ENCODE measurements at regions not wholly inside any gene's neighbourhood (a gene's known extent, or its start where the extent isn't known, plus 50 kb on each side); places are given as distances from the start of the nearest gene placed in this dataset.

- Histone ChIP-seq H3K27me3 (no peaks in the 10 kb centered on the region), H3K36me3 (no peaks in the 10 kb centered on the region), H3K4me1 (no peaks in the 10 kb centered on the region), H3K9me3 (no peaks in the 10 kb centered on the region), H3K4me3 (no peak overlapping the region), H3K27ac (replicated peaks in 1 of 4) (no peak overlapping the region)
- intact Hi-C loops (cut with DNase I), result no loop called here
- DNase-seq (ENCODE audit: extremely low spot score), result no peak
- 44% methylated on average over 4 of the region's 4 CpGs for WGBS
- TF ChIP-seq EP300 (IDR thresholded peaks at IDR 0.05) (no peak), CTCF (IDR thresholded peaks at IDR 0.05) (no peak), POLR2A (IDR thresholded peaks at IDR 0.05; ENCODE audit: low read depth) (no peak), POLR2AphosphoS5 (IDR thresholded peaks at IDR 0.05) (no peak)
Observed at GRCh38 chr13:71252184-71252704, 614.8 kb downstream of the DACH1 start.

DNA sequence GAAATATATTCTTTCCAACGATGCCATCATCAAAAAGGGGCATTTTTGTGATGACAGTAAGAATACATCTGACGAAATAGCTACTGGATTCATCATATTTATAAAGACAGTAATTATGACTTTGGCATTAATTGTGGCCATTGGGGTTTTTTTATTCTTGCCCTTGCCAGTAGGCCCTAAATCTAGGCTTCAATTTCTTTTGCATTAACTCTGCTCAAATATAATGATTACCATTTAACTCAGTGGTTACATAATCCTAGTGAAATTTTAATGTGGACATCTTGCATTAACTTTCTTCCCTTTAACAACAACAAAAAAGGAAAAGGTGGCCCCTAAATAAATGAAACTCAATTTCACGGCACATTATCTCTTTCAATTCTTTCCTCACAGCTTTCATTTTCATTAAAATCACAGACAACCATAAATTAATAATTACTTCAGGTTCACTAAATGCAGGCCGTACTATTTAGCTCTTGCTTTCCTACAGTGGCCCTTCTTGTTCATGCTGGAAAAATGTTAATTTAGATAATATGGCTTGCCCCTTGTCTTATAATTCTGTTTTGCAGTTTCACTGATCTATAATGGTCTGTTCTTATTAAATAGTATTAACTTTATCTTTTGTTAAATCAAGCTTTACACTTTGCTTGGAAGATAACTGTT lies 615.6 kb downstream of the DACH1 start:
- DNase-seq (ENCODE audit: extremely low spot score), result no peak
- TF ChIP-seq EP300 (IDR thresholded peaks at IDR 0.05), result no peak
- no peak for TF ChIP-seq POLR2AphosphoS5 (IDR thresholded peaks at IDR 0.05)
- TF ChIP-seq POLR2A (IDR thresholded peaks at IDR 0.05; ENCODE audit: low read depth), result no peak
- TF ChIP-seq CTCF (IDR thresholded peaks at IDR 0.05), result no peak
- Histone ChIP-seq H3K36me3 (no peaks in the 10 kb centered on the region), H3K4me3 (no peak overlapping the region), H3K27me3 (no peaks in the 10 kb centered on the region), H3K27ac (replicated peaks in 1 of 4) (no peak overlapping the region), H3K4me1 (no peaks in the 10 kb centered on the region), H3K9me3 (no peaks in the 10 kb centered on the region)
- 88% methylated on average over 4 of the region's 4 CpGs for WGBS
- intact Hi-C loops (cut with DNase I), result no loop called here

DNA sequence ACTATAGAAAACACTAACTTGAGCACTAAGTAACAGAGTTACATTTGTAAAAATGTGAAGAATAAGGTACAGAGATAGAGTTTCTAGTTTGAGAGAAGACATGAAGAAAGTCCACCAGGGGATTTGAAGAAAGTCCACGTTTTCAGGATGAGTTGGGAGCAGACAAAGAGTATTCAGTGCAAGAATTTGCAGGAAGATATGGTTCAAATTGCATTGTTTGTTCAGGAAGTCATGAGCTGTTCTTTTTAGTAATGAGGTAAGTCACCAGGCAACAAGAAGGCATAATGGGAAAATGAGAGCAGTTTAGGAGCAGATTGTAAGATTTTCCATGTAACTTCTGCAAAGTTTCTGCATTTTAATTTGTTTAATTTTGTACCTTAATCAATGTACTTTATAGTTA lies 618.0 kb downstream of the DACH1 start:
- Histone ChIP-seq H3K27me3 (no peaks in the 10 kb centered on the region), H3K27ac (replicated peaks in 1 of 4) (no peak overlapping the region), H3K4me3 (no peak overlapping the region), H3K9me3 (no peaks in the 10 kb centered on the region), H3K36me3 (no peaks in the 10 kb centered on the region), H3K4me1 (no peaks in the 10 kb centered on the region)
- intact Hi-C loops (cut with DNase I), result no loop called here
- TF ChIP-seq CTCF (IDR thresholded peaks at IDR 0.05) (no peak), POLR2A (IDR thresholded peaks at IDR 0.05; ENCODE audit: low read depth) (no peak), EP300 (IDR thresholded peaks at IDR 0.05) (no peak), POLR2AphosphoS5 (IDR thresholded peaks at IDR 0.05) (no peak)
- no peak for DNase-seq (ENCODE audit: extremely low spot score)
- WGBS, result 51% methylated on average over 1 of the region's 1 CpG

GRCh38 chr13:71244161-71244560 lies 622.8 kb downstream of the DACH1 start:
- TF ChIP-seq POLR2AphosphoS5 (IDR thresholded peaks at IDR 0.05), result no peak
- no peak for TF ChIP-seq POLR2A (IDR thresholded peaks at IDR 0.05; ENCODE audit: low read depth)
- TF ChIP-seq EP300 (IDR thresholded peaks at IDR 0.05), result no peak
- no peak for TF ChIP-seq CTCF (IDR thresholded peaks at IDR 0.05)
- Histone ChIP-seq H3K27me3 (no peaks in the 10 kb centered on the region), H3K9me3 (no peaks in the 10 kb centered on the region), H3K4me3 (no peak overlapping the region), H3K27ac (replicated peaks in 1 of 4) (no peak overlapping the region), H3K36me3 (no peaks in the 10 kb centered on the region), H3K4me1 (no peaks in the 10 kb centered on the region)
- intact Hi-C loops (cut with DNase I), result no loop called here
- 83% methylated on average over 3 of the region's 3 CpGs for WGBS
- no peak for DNase-seq (ENCODE audit: extremely low spot score)

GRCh38 chr13:71242201-71242600 lies 624.8 kb downstream of the DACH1 start:
- no peaks in the 10 kb centered on the region for H3K27me3 ChIP-seq
- intact Hi-C loops (cut with DNase I), result no loop called here
- no peaks in the 10 kb centered on the region for H3K36me3 ChIP-seq
- no peaks in the 10 kb centered on the region for H3K9me3 ChIP-seq
- no peak overlapping the region for H3K4me3 ChIP-seq
- H3K4me1 ChIP-seq, result no peaks in the 10 kb centered on the region
- no peak for DNase-seq (ENCODE audit: extremely low spot score)
- no peak overlapping the region for H3K27ac ChIP-seq (replicated peaks in 1 of 4)
- WGBS, result 58% methylated on average over 4 of the region's 4 CpGs
- TF ChIP-seq POLR2AphosphoS5 (IDR thresholded peaks at IDR 0.05), result no peak
- no peak for TF ChIP-seq CTCF (IDR thresholded peaks at IDR 0.05)
- no peak for TF ChIP-seq EP300 (IDR thresholded peaks at IDR 0.05)
- no peak for TF ChIP-seq POLR2A (IDR thresholded peaks at IDR 0.05; ENCODE audit: low read depth)

All from esophagus muscularis mucosa (tissue), 4 donors.